ENCODE measurements at regions not wholly inside any gene's neighbourhood (a gene's known extent, or its start where the extent isn't known, plus 50 kb on each side); places are given as distances from the start of the nearest gene placed in this dataset.
"Not testable (repeated sequence)": the region's sequence is repeated elsewhere in the genome, so short reads cannot be mapped to it uniquely, and the experiment has no call there.

DNA sequence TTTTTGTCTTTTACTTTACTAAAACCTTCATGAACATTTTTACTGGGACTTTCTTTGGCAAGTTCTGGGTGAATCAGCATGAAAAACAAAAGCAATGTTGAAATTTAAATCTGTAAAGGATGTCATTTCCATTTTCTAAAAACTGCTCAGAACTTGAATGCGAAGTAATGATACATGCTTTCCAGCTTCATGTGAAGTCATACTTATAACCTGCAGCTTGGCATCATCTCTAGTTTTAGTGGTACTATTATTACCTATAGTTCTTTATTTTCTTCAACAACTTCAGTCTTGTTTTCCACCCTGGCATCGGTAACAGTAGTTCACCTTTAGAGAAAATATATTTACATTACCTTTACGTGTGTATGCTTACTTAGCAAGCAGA is 421.4 kb upstream of the DIPK2B start:
- Histone ChIP-seq H3K36me3 (ENCODE audit: insufficient read depth, low read length) (no peaks in the 10 kb centered on the region), H3K27ac (ENCODE audit: low read depth, low read length) (no peak overlapping the region; the same call in 1 of the 2 replicates), H3K9ac (ENCODE audit: low read depth, low read length) (no peak overlapping the region), H3K9me3 (ENCODE audit: insufficient read depth, low read depth, low read length) (0 out of 2 replicates have a peak, but pooled peaks cover 3% of the 10 kb centered on the region), H3K4me1 (ENCODE audit: insufficient read depth, low read length) (peaks cover 9% of the 10 kb centered on the region), H3K4me3 (ENCODE audit: low read length) (no peak overlapping the region), H3K27me3 (ENCODE audit: insufficient read depth, low read length) (no peaks in the 10 kb centered on the region)
- 92% methylated on average over 2 of the region's 3 CpGs for WGBS

DNA sequence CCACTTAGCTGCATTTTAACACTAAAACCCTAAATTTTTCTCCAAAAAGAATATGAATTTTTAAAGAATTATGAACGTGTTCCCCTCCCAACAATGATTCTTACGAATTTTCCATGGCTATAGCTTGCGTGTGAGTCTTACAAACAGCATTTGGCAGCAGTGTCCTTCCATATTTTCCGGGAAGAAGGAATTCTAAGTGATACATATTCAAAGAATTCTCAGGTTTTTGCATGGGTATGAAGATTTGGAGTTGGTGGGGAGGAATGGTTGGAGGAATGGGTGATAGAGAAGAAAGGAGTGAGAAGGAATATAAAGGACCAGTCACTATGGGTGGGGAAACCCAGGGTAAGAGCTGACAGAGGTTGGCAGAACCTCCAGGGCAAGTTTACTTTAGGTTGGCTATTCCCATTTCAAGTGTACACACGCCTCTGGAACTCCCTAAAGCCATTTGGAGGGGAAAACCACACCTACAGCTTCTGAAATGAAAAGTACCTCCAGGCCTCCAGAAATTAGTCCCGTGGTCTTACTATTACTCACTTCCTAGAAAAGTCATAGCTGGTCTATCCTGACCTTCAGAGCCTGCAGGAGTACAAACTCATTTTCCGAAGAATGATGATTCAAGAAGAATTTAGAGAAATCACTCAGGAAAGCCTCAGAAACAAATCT is 420.8 kb upstream of the DIPK2B start:
- WGBS, result 89% methylated on average over 7 of the region's 7 CpGs

DNA sequence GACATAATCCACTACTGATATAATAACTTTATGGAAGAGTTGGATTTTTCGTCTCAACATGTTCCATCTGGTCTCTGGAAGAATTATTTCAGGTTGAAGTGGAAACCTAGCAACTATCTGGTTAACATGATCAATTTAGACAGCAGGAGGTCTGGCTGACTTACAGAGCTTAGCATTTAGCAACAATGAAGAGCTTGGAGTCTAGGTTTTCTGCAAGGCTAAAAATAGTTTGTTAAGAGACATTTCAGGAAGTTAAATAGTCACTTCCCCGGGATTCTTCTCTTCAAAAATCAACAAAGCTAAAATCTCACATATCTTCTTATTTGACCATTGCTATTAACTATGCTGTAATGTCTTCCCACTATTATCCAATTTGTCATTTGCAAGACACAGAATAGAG is 418.6 kb upstream of the DIPK2B start:
- H3K9me3 ChIP-seq (ENCODE audit: insufficient read depth, low read depth, low read length), result 0 out of 2 replicates have a peak, but pooled peaks cover 3% of the 10 kb centered on the region
- 50% methylated on average over 2 of the region's 2 CpGs for WGBS
- no peaks in the 10 kb centered on the region for H3K36me3 ChIP-seq (ENCODE audit: insufficient read depth, low read length)
- H3K27me3 ChIP-seq (ENCODE audit: insufficient read depth, low read length), result no peaks in the 10 kb centered on the region
- H3K4me1 ChIP-seq (ENCODE audit: insufficient read depth, low read length), result peaks cover 9% of the 10 kb centered on the region
- H3K4me3 ChIP-seq (ENCODE audit: low read length), result no peak overlapping the region
- H3K27ac ChIP-seq (ENCODE audit: low read depth, low read length), result no peak overlapping the region
- no peak overlapping the region for H3K9ac ChIP-seq (ENCODE audit: low read depth, low read length)

More for the DNA sequence above, 420.8 kb upstream of the DIPK2B start:
- Histone ChIP-seq H3K9me3 (ENCODE audit: insufficient read depth, low read depth, low read length) (0 out of 2 replicates have a peak, but pooled peaks cover 3% of the 10 kb centered on the region), H3K27ac (ENCODE audit: low read depth, low read length) (no peak overlapping the region; the same call in 1 of the 2 replicates), H3K4me3 (ENCODE audit: low read length) (no peak overlapping the region), H3K9ac (ENCODE audit: low read depth, low read length) (no peak overlapping the region), H3K36me3 (ENCODE audit: insufficient read depth, low read length) (no peaks in the 10 kb centered on the region), H3K27me3 (ENCODE audit: insufficient read depth, low read length) (no peaks in the 10 kb centered on the region), H3K4me1 (ENCODE audit: insufficient read depth, low read length) (peaks cover 9% of the 10 kb centered on the region)

DNA sequence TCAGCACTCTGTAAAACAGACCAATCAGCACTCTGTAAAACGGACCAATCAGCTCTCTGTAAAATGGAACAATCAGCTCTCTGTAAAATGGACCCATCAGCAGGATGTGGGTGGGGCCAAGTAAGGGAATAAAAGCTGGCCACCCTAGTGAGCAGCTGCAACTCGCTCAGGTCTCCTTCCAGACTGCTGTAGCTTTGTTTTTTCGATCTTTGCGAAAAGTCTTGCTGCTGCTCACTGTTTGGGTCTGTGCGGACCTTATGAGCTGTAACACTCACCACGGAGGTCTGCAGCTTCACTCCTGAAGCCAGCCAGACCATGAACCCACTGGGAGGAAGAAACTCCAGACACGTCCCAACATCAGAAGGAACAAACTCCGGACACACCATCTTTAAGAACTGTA is 414.9 kb upstream of the DIPK2B start:
- H3K27me3 ChIP-seq (ENCODE audit: insufficient read depth, low read length); H3K9me3 ChIP-seq (ENCODE audit: insufficient read depth, low read depth, low read length); H3K4me1 ChIP-seq (ENCODE audit: insufficient read depth, low read length); H3K4me3 ChIP-seq (ENCODE audit: low read length); H3K27ac ChIP-seq (ENCODE audit: low read depth, low read length); H3K36me3 ChIP-seq (ENCODE audit: insufficient read depth, low read length); H3K9ac ChIP-seq (ENCODE audit: low read depth, low read length): not testable (repeated sequence)
- WGBS, result 96% methylated on average over 8 of the region's 8 CpGs

DNA sequence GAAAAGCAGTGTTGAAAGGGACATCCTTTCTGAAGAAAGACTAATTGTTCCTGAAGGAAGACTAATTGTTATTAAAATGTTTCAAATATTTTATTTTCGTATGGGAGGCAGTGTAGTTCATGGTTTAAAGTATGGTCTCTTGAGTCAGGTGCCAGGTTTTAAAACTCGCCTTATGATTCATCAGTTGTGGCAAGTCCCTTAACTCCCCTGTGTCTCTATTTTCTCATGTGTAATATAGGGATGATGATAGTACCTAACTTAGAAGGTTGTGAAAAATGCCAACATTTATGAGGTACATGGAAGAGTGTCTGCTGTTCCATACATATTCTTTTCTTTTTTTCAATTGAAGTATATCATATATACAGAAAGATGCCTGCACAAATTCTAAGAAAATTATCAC is 414.2 kb upstream of the DIPK2B start:
- Histone ChIP-seq H3K27ac (ENCODE audit: low read depth, low read length) (no peak overlapping the region), H3K27me3 (ENCODE audit: insufficient read depth, low read length) (no peaks in the 10 kb centered on the region), H3K4me3 (ENCODE audit: low read length) (no peak overlapping the region), H3K9ac (ENCODE audit: low read depth, low read length) (no peak overlapping the region), H3K4me1 (ENCODE audit: insufficient read depth, low read length) (peaks cover 4% of the 10 kb centered on the region; the same call in 1 of the 2 replicates), H3K36me3 (ENCODE audit: insufficient read depth, low read length) (no peaks in the 10 kb centered on the region), H3K9me3 (ENCODE audit: insufficient read depth, low read depth, low read length) (0 out of 2 replicates have a peak, but pooled peaks cover 3% of the 10 kb centered on the region)
- WGBS, result 100% methylated on average over 2 of the region's 2 CpGs

DNA sequence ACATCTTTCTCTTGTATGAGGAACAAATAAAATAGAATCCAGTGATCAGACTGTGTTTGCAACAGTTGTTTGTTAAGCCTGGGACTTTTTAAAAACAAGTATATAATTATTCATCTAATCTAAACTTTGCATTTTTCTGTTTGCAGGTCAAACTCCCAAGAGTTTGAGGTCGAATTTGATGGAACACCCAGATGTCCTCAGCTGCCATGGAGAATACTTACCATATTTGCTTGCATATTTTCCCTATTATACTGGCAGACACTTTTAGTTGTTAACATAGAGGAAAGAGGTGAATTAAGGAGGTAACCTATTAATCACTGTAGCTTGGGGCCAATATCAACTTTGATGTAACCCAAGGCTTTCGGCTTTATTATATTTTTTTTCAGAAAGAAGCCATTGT is 401.5 kb upstream of the DIPK2B start:
- Histone ChIP-seq H3K9me3 (ENCODE audit: insufficient read depth, low read depth, low read length) (no peaks in the 10 kb centered on the region), H3K4me3 (ENCODE audit: low read length) (no peak overlapping the region), H3K36me3 (ENCODE audit: insufficient read depth, low read length) (no peaks in the 10 kb centered on the region), H3K27me3 (ENCODE audit: insufficient read depth, low read length) (no peaks in the 10 kb centered on the region), H3K27ac (ENCODE audit: low read depth, low read length) (no peak overlapping the region), H3K9ac (ENCODE audit: low read depth, low read length) (no peak overlapping the region), H3K4me1 (ENCODE audit: insufficient read depth, low read length) (peaks cover 17% of the 10 kb centered on the region)
- 67% methylated on average over 1 of the region's 2 CpGs for WGBS

DNA sequence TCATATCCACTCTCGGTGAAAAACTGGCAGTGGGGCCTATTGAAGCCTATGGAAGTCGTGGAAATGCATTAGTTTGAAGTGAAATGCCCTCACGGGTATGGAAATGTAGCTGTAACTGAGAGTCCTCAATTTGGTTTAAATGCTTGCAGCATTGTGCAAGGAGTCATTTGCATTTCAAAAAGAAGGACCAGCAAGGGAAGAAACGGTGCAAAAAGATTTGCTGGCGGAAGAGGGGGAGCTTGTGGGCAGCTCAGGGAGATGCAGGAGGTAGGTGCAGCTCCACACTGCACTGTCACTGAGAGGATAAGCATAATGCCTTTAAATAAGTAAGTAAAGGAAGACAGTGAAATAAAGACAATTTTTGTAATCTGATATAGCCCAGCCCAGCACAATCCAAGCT is 400.4 kb upstream of the DIPK2B start:
- WGBS, result 12% methylated on average over 5 of the region's 5 CpGs
- no peaks in the 10 kb centered on the region for H3K36me3 ChIP-seq (ENCODE audit: insufficient read depth, low read length)
- H3K4me3 ChIP-seq (ENCODE audit: low read length), result no peak overlapping the region
- H3K27ac ChIP-seq (ENCODE audit: low read depth, low read length), result no peak overlapping the region; the same call in 1 of the 2 replicates
- H3K9me3 ChIP-seq (ENCODE audit: insufficient read depth, low read depth, low read length), result no peaks in the 10 kb centered on the region
- no peak overlapping the region for H3K9ac ChIP-seq (ENCODE audit: low read depth, low read length)
- peaks cover 17% of the 10 kb centered on the region for H3K4me1 ChIP-seq (ENCODE audit: insufficient read depth, low read length)
- H3K27me3 ChIP-seq (ENCODE audit: insufficient read depth, low read length), result no peaks in the 10 kb centered on the region

DNA sequence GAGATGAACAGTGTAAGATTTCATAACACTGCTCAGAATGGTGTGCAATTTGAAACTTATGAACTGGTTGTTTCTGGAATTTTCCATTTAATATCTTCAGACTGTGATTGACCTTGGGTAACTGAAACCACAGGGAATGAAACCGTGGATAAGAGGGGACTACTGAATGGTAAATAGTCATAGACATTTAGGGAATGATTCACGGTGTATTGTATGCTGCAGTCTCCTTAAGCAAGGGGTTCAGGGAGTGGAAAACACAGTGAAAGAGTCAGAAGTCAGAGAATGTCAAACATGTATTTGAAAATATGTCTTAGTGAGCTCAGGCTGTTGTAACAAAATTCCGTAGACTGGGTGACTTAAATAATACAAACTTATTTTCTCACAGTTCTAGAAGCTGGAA is 398.2 kb upstream of the DIPK2B start:
- WGBS, result 91% methylated on average over 2 of the region's 3 CpGs
- Histone ChIP-seq H3K9me3 (ENCODE audit: insufficient read depth, low read depth, low read length) (no peaks in the 10 kb centered on the region), H3K27ac (ENCODE audit: low read depth, low read length) (no peak overlapping the region), H3K4me3 (ENCODE audit: low read length) (no peak overlapping the region), H3K4me1 (ENCODE audit: insufficient read depth, low read length) (peaks cover 17% of the 10 kb centered on the region), H3K36me3 (ENCODE audit: insufficient read depth, low read length) (no peaks in the 10 kb centered on the region), H3K9ac (ENCODE audit: low read depth, low read length) (no peak overlapping the region), H3K27me3 (ENCODE audit: insufficient read depth, low read length) (no peaks in the 10 kb centered on the region)

DNA sequence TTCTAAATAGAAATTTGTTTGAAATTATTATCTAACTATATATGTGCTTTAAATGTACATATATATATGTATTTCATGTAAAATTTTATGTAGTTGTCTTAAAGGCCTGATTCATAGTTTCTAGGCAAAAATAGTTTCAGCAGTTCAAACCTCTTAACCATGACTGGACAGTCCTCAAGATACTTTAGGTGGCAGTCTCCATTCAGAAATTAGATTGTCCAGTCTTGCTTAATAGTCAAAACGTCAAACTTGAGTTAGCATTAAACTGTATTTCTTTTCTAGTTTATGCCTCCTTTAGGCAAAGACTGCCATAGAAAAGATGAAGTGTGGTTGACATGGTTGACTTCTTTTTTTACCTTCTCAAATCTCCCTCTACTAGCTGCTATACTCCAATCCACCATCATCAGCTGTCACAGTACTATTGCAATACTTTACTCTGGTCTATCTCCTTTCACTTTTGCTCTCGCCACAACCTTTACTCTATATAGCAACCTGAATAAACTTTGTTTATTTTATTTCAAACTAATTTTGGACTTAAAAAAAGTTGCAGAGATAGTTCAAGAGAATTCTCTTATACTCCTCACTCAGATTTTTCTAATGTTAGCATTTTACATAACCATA is 395.6 kb upstream of the DIPK2B start:
- Histone ChIP-seq H3K27me3 (ENCODE audit: insufficient read depth, low read length) (no peaks in the 10 kb centered on the region), H3K4me1 (ENCODE audit: insufficient read depth, low read length) (peaks cover 7% of the 10 kb centered on the region), H3K36me3 (ENCODE audit: insufficient read depth, low read length) (no peaks in the 10 kb centered on the region), H3K9ac (ENCODE audit: low read depth, low read length) (no peak overlapping the region), H3K4me3 (ENCODE audit: low read length) (no peak overlapping the region), H3K27ac (ENCODE audit: low read depth, low read length) (no peak overlapping the region), H3K9me3 (ENCODE audit: insufficient read depth, low read depth, low read length) (no peaks in the 10 kb centered on the region)
- WGBS, result 83% methylated on average over 1 of the region's 2 CpGs

DNA sequence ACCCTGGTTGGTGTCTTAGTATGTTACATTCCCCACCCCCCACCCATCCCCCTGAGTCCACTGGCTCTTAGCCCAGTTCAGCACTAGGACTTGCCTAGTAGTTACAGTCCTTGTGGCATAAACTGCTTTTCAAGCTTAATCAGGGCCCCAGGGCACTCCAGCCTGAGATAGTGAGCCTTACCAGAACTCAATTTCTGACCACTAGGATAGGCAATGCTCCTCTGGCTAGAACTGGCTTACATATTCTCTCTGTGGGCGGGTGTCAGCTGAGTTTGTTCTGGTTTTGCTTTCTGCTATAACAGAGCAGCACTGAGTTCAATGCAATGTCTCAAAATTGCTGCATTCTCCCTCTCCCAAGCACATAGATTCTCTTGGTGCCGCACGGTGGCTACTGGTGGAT is 391.4 kb upstream of the DIPK2B start:
- no peaks in the 10 kb centered on the region for H3K9me3 ChIP-seq (ENCODE audit: insufficient read depth, low read depth, low read length)
- H3K27ac ChIP-seq (ENCODE audit: low read depth, low read length), result no peak overlapping the region
- no peaks in the 10 kb centered on the region for H3K36me3 ChIP-seq (ENCODE audit: insufficient read depth, low read length)
- H3K27me3 ChIP-seq (ENCODE audit: insufficient read depth, low read length), result no peaks in the 10 kb centered on the region
- H3K4me1 ChIP-seq (ENCODE audit: insufficient read depth, low read length), result no peaks in the 10 kb centered on the region
- no peak overlapping the region for H3K4me3 ChIP-seq (ENCODE audit: low read length)
- no peak overlapping the region for H3K9ac ChIP-seq (ENCODE audit: low read depth, low read length)
- WGBS, result 100% methylated on average over 1 of the region's 3 CpGs

DNA sequence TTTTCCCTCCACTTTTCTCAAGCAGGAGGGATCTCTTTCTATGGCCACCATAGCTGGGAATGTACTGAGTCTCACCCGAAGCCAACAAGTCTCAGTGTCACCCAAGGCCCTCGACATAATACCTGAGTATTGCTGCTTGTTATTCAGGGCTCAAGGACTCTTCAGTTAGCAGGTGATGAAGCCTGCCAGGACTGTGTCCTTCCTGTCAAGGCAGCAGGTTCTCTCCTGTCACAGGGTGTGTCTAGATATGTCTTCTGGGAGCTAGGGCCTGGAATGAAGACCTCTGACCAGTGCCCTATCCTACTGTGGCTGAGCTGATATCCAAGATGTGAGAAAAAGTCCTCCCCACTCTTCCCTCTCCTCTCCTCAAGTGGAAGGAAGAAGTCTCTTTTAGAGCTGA is 391.0 kb upstream of the DIPK2B start:
- 100% methylated on average over 2 of the region's 2 CpGs for WGBS
- Histone ChIP-seq H3K27ac (ENCODE audit: low read depth, low read length) (no peak overlapping the region), H3K9ac (ENCODE audit: low read depth, low read length) (no peak overlapping the region), H3K4me1 (ENCODE audit: insufficient read depth, low read length) (no peaks in the 10 kb centered on the region), H3K9me3 (ENCODE audit: insufficient read depth, low read depth, low read length) (no peaks in the 10 kb centered on the region), H3K4me3 (ENCODE audit: low read length) (no peak overlapping the region), H3K36me3 (ENCODE audit: insufficient read depth, low read length) (no peaks in the 10 kb centered on the region), H3K27me3 (ENCODE audit: insufficient read depth, low read length) (no peaks in the 10 kb centered on the region)

Measured in HUES64 (cell line).